Transverse colon (tissue), 3 donors: ENCODE measurements at regions not wholly inside any gene's neighbourhood (a gene's known extent, or its start where the extent isn't known, plus 50 kb on each side); places are given as distances from the start of the nearest gene placed in this dataset.

ENCODE experiments used
- POLR2A ChIP-seq: fragments of 450-650 bp; IDR thresholded peaks from one replicate; pipeline ENCODE4 v1.6.1; 2016; ENCODE audit warnings: antibody characterized with exemption, mild to moderate bottlenecking, moderate library complexity
- POLR2AphosphoS5 ChIP-seq, 3 donors: sonication (generic); formaldehyde crosslinking; IDR thresholded peaks; one replicate each; pipeline ENCODE4 v1.6.1; 2016; ENCODE audit warnings: antibody characterized with exemption in 3 of 3

DNA sequence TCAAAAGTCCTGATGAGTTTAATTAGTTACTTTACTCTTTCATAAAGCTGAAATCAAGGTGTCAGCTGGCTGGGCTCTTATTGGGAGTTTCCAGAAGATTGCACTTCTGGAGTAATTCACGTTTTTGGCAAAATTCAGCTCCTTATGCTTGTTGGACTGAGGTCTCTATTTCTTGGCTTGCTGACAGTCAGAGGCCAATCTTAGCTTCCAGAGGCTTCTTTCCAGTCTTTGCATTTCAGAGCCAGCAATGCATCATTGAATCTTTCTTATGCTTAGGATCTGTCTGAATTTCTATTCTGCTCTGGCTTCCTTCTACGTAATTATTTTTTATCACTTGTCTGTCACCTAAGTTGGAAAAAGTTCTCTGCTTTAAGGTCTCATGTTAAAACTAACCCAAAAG, 91.4 kb upstream of the SYN3 start:
- TF ChIP-seq POLR2A (no peak), POLR2AphosphoS5 (IDR thresholded peaks at IDR 0.05) (no peak)
